OCI-LY7 (cell line): ENCODE measurements at regions not wholly inside any gene's neighbourhood (a gene's known extent, or its start where the extent isn't known, plus 50 kb on each side); places are given as distances from the start of the nearest gene placed in this dataset.

Experiments
- BruUV-seq: library from RNA; stranded (reverse); fragments of 400-500 nt; replicated peaks from 2 replicates; lab custom pipeline; 2021; lab: Mats Ljungman, UMichigan
- CTCF ChIA-PET: fragments of 300-600 bp; sonication (Branson Sonifier 250); formaldehyde crosslinking; loops from one replicate; lab custom pipeline; 2022; ENCODE audit warnings: antibody characterized with exemption; ENCODE audit not compliant: unreplicated experiment; lab: Charles Lee
- POLR2A ChIA-PET: fragments of 300-600 bp; sonication (Branson Sonifier 250); formaldehyde crosslinking; loops from one replicate; lab custom pipeline; 2022; ENCODE audit warnings: antibody characterized with exemption; lab: Charles Lee
- DNase-seq: peaks from one replicate; pipeline ENCODE4 v3.0.0-alpha.2; 2015; ENCODE audit warnings: low spot score
- H2AFZ ChIP-seq: fragments of 200-600 bp; sonication (generic), shearing (Covaris generic); 2 replicates; pipeline ENCODE4 v1.6.1; 2014; ENCODE audit warnings: mild to moderate bottlenecking, antibody characterized with exemption, low read length, moderate library complexity
- H3K27ac ChIP-seq: fragments of 200-600 bp; sonication (generic); 2 replicates; pipeline ENCODE4 v1.5.1; 2014; ENCODE audit warnings: mixed run types, low read depth, mild to moderate bottlenecking, moderate library complexity, low read length, inconsistent platforms; ENCODE audit not compliant: poor library complexity, severe bottlenecking
- H3K36me3 ChIP-seq: fragments of 200-600 bp; sonication (generic); 2 replicates; pipeline ENCODE4 v1.6.1; 2014; ENCODE audit warnings: mild to moderate bottlenecking, antibody characterized with exemption, low read length, moderate library complexity, mixed read lengths; ENCODE audit not compliant: insufficient read depth
- H3K4me1 ChIP-seq: fragments of 200-600 bp; sonication (generic); 2 replicates; pipeline ENCODE4 v1.5.1; 2014; ENCODE audit warnings: mild to moderate bottlenecking, low read length; ENCODE audit not compliant: insufficient read depth, poor library complexity, severe bottlenecking
- H3K4me2 ChIP-seq: fragments of 200-600 bp; sonication (generic); 2 replicates; pipeline ENCODE4 v1.6.1; 2014; ENCODE audit warnings: mild to moderate bottlenecking, low read length
- H3K4me3 ChIP-seq: fragments of 200-600 bp; sonication (generic); 2 replicates; pipeline ENCODE4 v1.5.1; 2014; ENCODE audit warnings: mild to moderate bottlenecking, low read depth, low read length; ENCODE audit not compliant: poor library complexity, severe bottlenecking
- H3K79me2 ChIP-seq: fragments of 200-600 bp; sonication (generic); 2 replicates; pipeline ENCODE4 v1.6.1; 2016; ENCODE audit warnings: low read depth, mild to moderate bottlenecking, low read length, moderate library complexity, mixed read lengths; ENCODE audit not compliant: insufficient read depth
- H3K9me2 ChIP-seq: fragments of 200-600 bp; sonication (generic); 2 replicates; pipeline ENCODE4 v1.6.1; 2016; ENCODE audit warnings: mild to moderate bottlenecking, low read length, mixed read lengths; ENCODE audit not compliant: insufficient read depth
- H3K9me3 ChIP-seq: fragments of 200-600 bp; sonication (generic); 2 replicates; pipeline ENCODE4 v1.6.1; 2014; ENCODE audit warnings: mild to moderate bottlenecking, mixed run types, low read length, mixed read lengths
- H4K20me1 ChIP-seq: fragments of 200-600 bp; sonication (generic); 2 replicates; pipeline ENCODE4 v1.6.1; 2014; ENCODE audit warnings: mild to moderate bottlenecking, antibody characterized with exemption, low read length, moderate library complexity, mixed read lengths; ENCODE audit not compliant: insufficient read depth
- EZH2phosphoT487 ChIP-seq: fragments of 200-600 bp; sonication (generic); IDR thresholded peaks from 2 replicates; pipeline ENCODE4 v1.6.1; 2018; ENCODE audit warnings: low read depth, borderline replicate concordance, mild to moderate bottlenecking, mixed run types, antibody characterized with exemption, low read length, moderate library complexity, mixed read lengths
- intact Hi-C: fragments of 100-400 bp; cut with micrococcal nuclease; formaldehyde crosslinking; loops from one replicate; pipeline ENCODE4 v1.10.0; 2022; ENCODE audit not compliant: unreplicated experiment
- TF ChIP-seq, protein P1 (sequence below): fragments of 200-600 bp; sonication (generic); conservative IDR thresholded peaks from 2 replicates; pipeline ENCODE4 v1.5.1; 2014; ENCODE audit warnings: mild to moderate bottlenecking, antibody characterized with exemption, low read length, moderate library complexity, mixed read lengths

DNA sequence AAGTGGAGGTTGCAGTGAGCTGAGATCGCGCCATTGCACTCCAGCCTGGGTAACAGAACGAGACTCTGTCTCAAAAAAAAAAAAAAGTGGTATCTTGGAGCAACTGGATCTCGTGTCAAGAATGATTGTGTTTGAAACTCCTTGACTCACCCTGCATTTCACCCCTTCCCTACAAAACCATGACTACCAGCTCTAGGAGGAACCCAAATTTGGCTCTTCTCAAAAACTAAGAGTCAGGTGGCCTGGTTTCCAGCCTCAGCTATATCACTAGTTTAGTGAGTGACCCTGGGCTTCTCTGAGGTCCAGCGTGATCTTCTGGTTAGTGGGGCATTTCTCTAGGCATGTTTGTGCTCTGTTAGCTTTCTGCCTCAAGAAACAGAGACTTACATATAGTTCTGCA is 222.1 kb downstream of the FAM43A start:
- Histone ChIP-seq H3K4me3 (no peak overlapping the region), H3K4me1 (peaks cover 6% of the 10 kb centered on the region), H3K9me2 (no peaks in the 10 kb centered on the region), H2AFZ (no peak overlapping the region), H3K27ac (no peak overlapping the region), H3K36me3 (no peaks in the 10 kb centered on the region), H3K79me2 (no peaks in the 10 kb centered on the region), H3K4me2 (no peak overlapping the region), H3K9me3 (peaks cover 16% of the 10 kb centered on the region; the same call in 1 of the 2 replicates), H4K20me1 (no peaks in the 10 kb centered on the region)
- TF ChIP-seq, protein P1, sequence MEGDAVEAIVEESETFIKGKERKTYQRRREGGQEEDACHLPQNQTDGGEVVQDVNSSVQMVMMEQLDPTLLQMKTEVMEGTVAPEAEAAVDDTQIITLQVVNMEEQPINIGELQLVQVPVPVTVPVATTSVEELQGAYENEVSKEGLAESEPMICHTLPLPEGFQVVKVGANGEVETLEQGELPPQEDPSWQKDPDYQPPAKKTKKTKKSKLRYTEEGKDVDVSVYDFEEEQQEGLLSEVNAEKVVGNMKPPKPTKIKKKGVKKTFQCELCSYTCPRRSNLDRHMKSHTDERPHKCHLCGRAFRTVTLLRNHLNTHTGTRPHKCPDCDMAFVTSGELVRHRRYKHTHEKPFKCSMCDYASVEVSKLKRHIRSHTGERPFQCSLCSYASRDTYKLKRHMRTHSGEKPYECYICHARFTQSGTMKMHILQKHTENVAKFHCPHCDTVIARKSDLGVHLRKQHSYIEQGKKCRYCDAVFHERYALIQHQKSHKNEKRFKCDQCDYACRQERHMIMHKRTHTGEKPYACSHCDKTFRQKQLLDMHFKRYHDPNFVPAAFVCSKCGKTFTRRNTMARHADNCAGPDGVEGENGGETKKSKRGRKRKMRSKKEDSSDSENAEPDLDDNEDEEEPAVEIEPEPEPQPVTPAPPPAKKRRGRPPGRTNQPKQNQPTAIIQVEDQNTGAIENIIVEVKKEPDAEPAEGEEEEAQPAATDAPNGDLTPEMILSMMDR, result no peak
- TF ChIP-seq EZH2phosphoT487, result no peak
- DNase-seq, result no peak
- BruUV-seq, result no TSS peak
- ChIA-PET POLR2A (interaction anchor here (0.5 to 0.8 kb wide), 3 partner anchors 10 to 163 kb away, joined by 3 read pairs; no protein-coding TSS in a partner anchor), CTCF (interaction anchor here (0.5 kb wide), 1 partner anchor 156 kb away, joined by 3 read pairs; no protein-coding TSS in a partner anchor)
- intact Hi-C loops, result no loop called here

DNA sequence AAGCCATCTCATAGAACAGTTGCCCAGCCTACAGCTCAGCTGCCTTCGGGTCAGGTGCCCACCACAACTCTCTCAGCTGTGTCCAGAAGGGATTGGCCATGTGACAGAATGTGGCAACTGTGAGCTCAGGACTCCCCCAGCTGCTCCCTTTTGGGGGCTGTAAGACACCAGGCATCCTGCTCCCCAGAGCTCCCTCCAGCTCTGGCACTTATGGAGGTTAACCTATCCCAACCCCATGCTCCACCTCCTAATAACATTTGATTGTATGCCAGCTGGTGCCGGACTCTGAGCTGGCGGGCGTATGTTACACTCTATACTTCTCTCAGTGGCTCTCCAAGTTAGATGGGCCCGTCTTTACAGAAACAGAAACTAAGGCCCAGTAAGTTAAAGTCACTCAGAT is 222.8 kb downstream of the FAM43A start:
- POLR2A ChIA-PET, result interaction anchor here (0.5 to 0.8 kb wide), 2 partner anchors 11 to 164 kb away, joined by 3 read pairs; no protein-coding TSS in a partner anchor
- intact Hi-C loops, result no loop called here
- TF ChIP-seq, protein P1, result no peak
- TF ChIP-seq EZH2phosphoT487, result no peak
- no TSS peak for BruUV-seq
- no peaks in the 10 kb centered on the region for H3K36me3 ChIP-seq
- H2AFZ ChIP-seq, result no peak overlapping the region
- peaks cover 16% of the 10 kb centered on the region; the same call in 1 of the 2 replicates for H3K9me3 ChIP-seq
- CTCF ChIA-PET, result interaction anchor here (0.5 kb wide), 1 partner anchor 157 kb away, joined by 3 read pairs; no protein-coding TSS in a partner anchor
- no peak for DNase-seq
- no peak overlapping the region for H3K4me2 ChIP-seq
- H3K79me2 ChIP-seq, result no peaks in the 10 kb centered on the region
- no peaks in the 10 kb centered on the region for H3K9me2 ChIP-seq
- peaks cover 6% of the 10 kb centered on the region for H3K4me1 ChIP-seq
- no peak overlapping the region for H3K27ac ChIP-seq
- H4K20me1 ChIP-seq, result no peaks in the 10 kb centered on the region
- no peak overlapping the region for H3K4me3 ChIP-seq

DNA sequence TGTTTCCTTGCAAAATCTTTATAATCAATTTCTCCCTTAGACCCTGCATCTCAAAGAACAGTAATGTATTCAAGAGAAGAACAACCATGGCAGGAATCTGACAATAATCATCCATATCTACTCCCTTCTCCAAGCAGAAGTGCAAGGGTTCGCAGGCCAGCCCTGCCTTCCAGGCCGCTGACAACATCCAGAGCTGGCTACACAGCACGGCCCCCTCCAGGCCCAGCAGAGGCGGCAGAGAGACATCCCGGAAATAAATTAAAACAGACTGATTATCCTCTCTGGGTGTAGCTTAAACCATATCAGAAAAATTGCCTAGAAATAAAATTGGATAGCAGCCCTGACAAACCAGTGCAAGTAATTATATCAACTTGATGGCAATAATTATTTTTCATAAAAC is 223.3 kb downstream of the FAM43A start:
- no peaks in the 10 kb centered on the region for H3K36me3 ChIP-seq
- no peak overlapping the region for H3K4me3 ChIP-seq
- intact Hi-C loops, result no loop called here
- H3K27ac ChIP-seq, result no peak overlapping the region
- TF ChIP-seq EZH2phosphoT487, result no peak
- no peaks in the 10 kb centered on the region for H3K79me2 ChIP-seq
- CTCF ChIA-PET, result no interaction called here
- BruUV-seq, result no TSS peak
- no peaks in the 10 kb centered on the region for H4K20me1 ChIP-seq
- H3K9me3 ChIP-seq, result peaks cover 12% of the 10 kb centered on the region; the same call in 1 of the 2 replicates
- DNase-seq, result no peak
- POLR2A ChIA-PET, result no interaction called here
- peaks cover 6% of the 10 kb centered on the region for H3K4me1 ChIP-seq
- no peaks in the 10 kb centered on the region for H3K9me2 ChIP-seq
- H3K4me2 ChIP-seq, result no peak overlapping the region
- no peak overlapping the region for H2AFZ ChIP-seq
